ENCODE measurements at regions not wholly inside any gene's neighbourhood (a gene's known extent, or its start where the extent isn't known, plus 50 kb on each side); places are given as distances from the start of the nearest gene placed in this dataset.

GRCh38 chr18:61096226-61096625, 237.0 kb upstream of the CDH20 start:
- no TSS peak for BruUV-seq (replicated peaks)
- no peak overlapping the region for H3K4me3 ChIP-seq (ENCODE audit: low read depth, low read length, poor library complexity, severe bottlenecking)
- peaks cover 60% of the 10 kb centered on the region for H3K27me3 ChIP-seq (replicated peaks; ENCODE audit: insufficient read depth, low read depth, low read length, poor library complexity)
- intact Hi-C loops (cut with micrococcal nuclease; ENCODE audit: unreplicated experiment), result no loop called here
- no peak for DNase-seq (ENCODE audit: low spot score)
- H3K9me3 ChIP-seq (ENCODE audit: low read depth, low read length, poor library complexity, severe bottlenecking), result no peaks in the 10 kb centered on the region
- H3K27ac ChIP-seq (ENCODE audit: low read depth, low read length, poor library complexity, severe bottlenecking), result no peak overlapping the region
- H3K36me3 ChIP-seq (ENCODE audit: insufficient read depth, low read length, poor library complexity, severe bottlenecking), result no peaks in the 10 kb centered on the region
- TF ChIP-seq EZH2 (IDR thresholded peaks at IDR 0.05; ENCODE audit: borderline replicate concordance, low read depth, low read length, poor library complexity, severe bottlenecking) (no peak), CTCF (conservative IDR thresholded peaks at IDR 0.05; ENCODE audit: low read depth, low read length) (no peak)
- no peaks in the 10 kb centered on the region for H3K4me1 ChIP-seq (ENCODE audit: insufficient read depth, low read length, poor library complexity, severe bottlenecking)
- POLR2A ChIA-PET (ENCODE audit: low non-redundant PET), result no interaction called here
- CTCF ChIA-PET, result no interaction called here

- Histone ChIP-seq H3K4me1 (ENCODE audit: insufficient read depth, low read length, poor library complexity, severe bottlenecking) (no peaks in the 10 kb centered on the region), H3K4me3 (ENCODE audit: low read depth, low read length, poor library complexity, severe bottlenecking) (no peak overlapping the region), H3K36me3 (ENCODE audit: insufficient read depth, low read length, poor library complexity, severe bottlenecking) (no peaks in the 10 kb centered on the region), H3K27ac (ENCODE audit: low read depth, low read length, poor library complexity, severe bottlenecking) (no peak overlapping the region), H3K9me3 (ENCODE audit: low read depth, low read length, poor library complexity, severe bottlenecking) (no peaks in the 10 kb centered on the region), H3K27me3 (replicated peaks; ENCODE audit: insufficient read depth, low read depth, low read length, poor library complexity) (peaks cover 34% of the 10 kb centered on the region)
- BruUV-seq (replicated peaks), result no TSS peak
- DNase-seq (ENCODE audit: low spot score), result no peak
- intact Hi-C loops (cut with micrococcal nuclease; ENCODE audit: unreplicated experiment), result no loop called here
- ChIA-PET CTCF (no interaction called here), POLR2A (ENCODE audit: low non-redundant PET) (no interaction called here)
- TF ChIP-seq CTCF (conservative IDR thresholded peaks at IDR 0.05; ENCODE audit: low read depth, low read length), result no peak
- no peak for TF ChIP-seq EZH2 (IDR thresholded peaks at IDR 0.05; ENCODE audit: borderline replicate concordance, low read depth, low read length, poor library complexity, severe bottlenecking)
These were observed 226.1 kb upstream of the CDH20 start for GRCh38 chr18:61107113-61107512.

- intact Hi-C loops (cut with micrococcal nuclease; ENCODE audit: unreplicated experiment), result no loop called here
- Histone ChIP-seq H3K9me3 (ENCODE audit: low read depth, low read length, poor library complexity, severe bottlenecking) (no peaks in the 10 kb centered on the region), H3K36me3 (ENCODE audit: insufficient read depth, low read length, poor library complexity, severe bottlenecking) (no peaks in the 10 kb centered on the region), H3K27me3 (replicated peaks; ENCODE audit: insufficient read depth, low read depth, low read length, poor library complexity) (peaks cover 31% of the 10 kb centered on the region), H3K4me1 (ENCODE audit: insufficient read depth, low read length, poor library complexity, severe bottlenecking) (no peaks in the 10 kb centered on the region), H3K27ac (ENCODE audit: low read depth, low read length, poor library complexity, severe bottlenecking) (no peak overlapping the region), H3K4me3 (ENCODE audit: low read depth, low read length, poor library complexity, severe bottlenecking) (no peak overlapping the region)
- ChIA-PET POLR2A (ENCODE audit: low non-redundant PET) (no interaction called here), CTCF (no interaction called here)
- BruUV-seq (replicated peaks), result no TSS peak
- TF ChIP-seq EZH2 (IDR thresholded peaks at IDR 0.05; ENCODE audit: borderline replicate concordance, low read depth, low read length, poor library complexity, severe bottlenecking), result no peak
- no peak for TF ChIP-seq CTCF (conservative IDR thresholded peaks at IDR 0.05; ENCODE audit: low read depth, low read length)
- DNase-seq (ENCODE audit: low spot score), result no peak
These were observed 224.5 kb upstream of the CDH20 start for GRCh38 chr18:61108706-61109105.

All from A673 (cell line).